Astrocyte of the spinal cord (primary cell): ENCODE measurements at regions not wholly inside any gene's neighbourhood (a gene's known extent, or its start where the extent isn't known, plus 50 kb on each side); places are given as distances from the start of the nearest gene placed in this dataset.

Experiments
- DNase-seq: peaks from one replicate; pipeline ENCODE4 v3.0.0; 2011; ENCODE audit warnings: low read depth, low spot score
- H3K4me3 ChIP-seq: 2 replicates; pipeline ENCODE4 v1.5.1; 2011; ENCODE audit warnings: low read depth, mild to moderate bottlenecking, low read length, moderate library complexity
- in situ Hi-C: cut with HindIII; loops from 2 replicates; pipeline ENCODE4 v1.10.0; 2017; ENCODE audit warnings: low sequenced_read_pairs
- TF ChIP-seq, protein P1 (sequence below): IDR thresholded peaks from 2 replicates; pipeline ENCODE4 v1.5.1; 2012; ENCODE audit warnings: low read depth, mild to moderate bottlenecking, low read length, inconsistent platforms

DNA sequence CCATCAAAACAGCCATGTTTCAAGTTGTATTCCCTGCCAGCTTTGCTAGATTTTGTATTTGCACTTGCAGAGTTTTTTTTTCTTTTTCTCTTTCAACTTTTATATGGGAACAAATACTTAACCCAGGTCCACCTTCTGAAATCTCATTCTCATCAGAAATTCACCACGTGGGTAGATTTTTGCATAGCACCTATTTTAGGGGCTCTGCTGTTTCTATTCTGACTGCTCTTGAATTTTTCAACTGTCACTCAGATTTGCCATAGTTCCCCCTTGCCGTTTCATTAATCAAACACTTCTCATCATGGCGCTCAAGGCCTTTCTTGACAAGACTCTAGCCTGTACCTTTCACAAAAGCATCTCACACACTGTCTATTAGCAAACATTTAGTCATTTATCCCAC, 767.2 kb downstream of the VRK1 start:
- no peak for DNase-seq
- in situ Hi-C loops: no loop called here
- TF ChIP-seq, protein P1, sequence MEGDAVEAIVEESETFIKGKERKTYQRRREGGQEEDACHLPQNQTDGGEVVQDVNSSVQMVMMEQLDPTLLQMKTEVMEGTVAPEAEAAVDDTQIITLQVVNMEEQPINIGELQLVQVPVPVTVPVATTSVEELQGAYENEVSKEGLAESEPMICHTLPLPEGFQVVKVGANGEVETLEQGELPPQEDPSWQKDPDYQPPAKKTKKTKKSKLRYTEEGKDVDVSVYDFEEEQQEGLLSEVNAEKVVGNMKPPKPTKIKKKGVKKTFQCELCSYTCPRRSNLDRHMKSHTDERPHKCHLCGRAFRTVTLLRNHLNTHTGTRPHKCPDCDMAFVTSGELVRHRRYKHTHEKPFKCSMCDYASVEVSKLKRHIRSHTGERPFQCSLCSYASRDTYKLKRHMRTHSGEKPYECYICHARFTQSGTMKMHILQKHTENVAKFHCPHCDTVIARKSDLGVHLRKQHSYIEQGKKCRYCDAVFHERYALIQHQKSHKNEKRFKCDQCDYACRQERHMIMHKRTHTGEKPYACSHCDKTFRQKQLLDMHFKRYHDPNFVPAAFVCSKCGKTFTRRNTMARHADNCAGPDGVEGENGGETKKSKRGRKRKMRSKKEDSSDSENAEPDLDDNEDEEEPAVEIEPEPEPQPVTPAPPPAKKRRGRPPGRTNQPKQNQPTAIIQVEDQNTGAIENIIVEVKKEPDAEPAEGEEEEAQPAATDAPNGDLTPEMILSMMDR: no peak
- H3K4me3 ChIP-seq: no peak overlapping the region

DNA sequence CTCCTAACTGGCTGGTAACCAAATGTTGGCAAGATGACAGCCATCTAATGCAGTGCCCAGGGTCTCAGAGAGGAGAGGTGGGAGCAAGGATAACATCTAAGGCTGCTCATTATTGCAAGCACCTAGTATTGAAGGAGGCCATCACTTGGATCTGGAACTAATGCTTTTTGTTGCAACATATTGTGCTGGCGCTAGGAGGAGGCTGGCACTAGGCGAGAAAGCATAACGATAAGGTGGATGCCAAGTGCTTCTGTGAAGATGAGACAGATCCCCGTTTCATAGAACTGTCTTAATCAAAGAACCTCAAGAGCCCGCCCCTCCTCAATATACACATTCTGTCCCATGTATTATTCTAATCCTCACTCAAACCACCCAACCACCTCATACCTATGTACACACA, 774.0 kb downstream of the VRK1 start:
- in situ Hi-C loops: no loop called here
- no peak overlapping the region for H3K4me3 ChIP-seq
- no peak for DNase-seq
- TF ChIP-seq, protein P1: no peak

DNA sequence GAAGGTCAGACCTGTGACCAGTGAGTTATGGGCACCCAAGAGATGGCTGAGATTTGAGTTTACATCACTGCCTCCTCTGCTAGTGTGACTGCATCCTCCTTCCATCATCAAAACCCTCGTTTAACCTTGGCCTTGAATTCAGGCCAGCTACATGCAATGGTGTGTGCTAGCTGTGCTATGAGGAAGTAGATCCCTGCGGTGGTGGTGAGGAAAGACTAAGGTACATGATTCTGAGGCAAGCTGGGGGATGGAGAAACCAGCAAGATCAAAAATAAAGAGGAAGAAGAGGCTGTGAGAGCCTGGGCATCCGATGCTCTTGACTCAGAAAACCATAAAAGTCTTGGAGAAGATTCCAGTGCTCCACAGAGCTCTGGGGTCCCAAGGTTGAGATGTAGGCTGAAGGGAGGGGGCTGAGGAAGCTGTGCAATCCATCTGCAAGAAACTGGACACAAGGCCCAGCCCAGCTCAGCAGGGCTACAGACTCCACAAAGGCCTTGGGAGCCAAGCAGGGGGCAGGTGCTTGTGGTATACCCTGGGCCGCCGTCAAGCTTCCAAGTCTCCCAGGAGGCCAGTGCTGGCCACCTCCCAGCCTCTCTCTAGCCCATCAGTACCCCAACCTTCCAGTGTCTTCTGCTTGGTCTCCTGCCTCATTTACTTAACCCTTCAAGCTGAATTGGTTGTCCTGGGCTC, 774.8 kb downstream of the VRK1 start:
- DNase-seq: no peak
- TF ChIP-seq, protein P1: no peak
- no peak overlapping the region for H3K4me3 ChIP-seq
- in situ Hi-C loops: no loop called here

DNA sequence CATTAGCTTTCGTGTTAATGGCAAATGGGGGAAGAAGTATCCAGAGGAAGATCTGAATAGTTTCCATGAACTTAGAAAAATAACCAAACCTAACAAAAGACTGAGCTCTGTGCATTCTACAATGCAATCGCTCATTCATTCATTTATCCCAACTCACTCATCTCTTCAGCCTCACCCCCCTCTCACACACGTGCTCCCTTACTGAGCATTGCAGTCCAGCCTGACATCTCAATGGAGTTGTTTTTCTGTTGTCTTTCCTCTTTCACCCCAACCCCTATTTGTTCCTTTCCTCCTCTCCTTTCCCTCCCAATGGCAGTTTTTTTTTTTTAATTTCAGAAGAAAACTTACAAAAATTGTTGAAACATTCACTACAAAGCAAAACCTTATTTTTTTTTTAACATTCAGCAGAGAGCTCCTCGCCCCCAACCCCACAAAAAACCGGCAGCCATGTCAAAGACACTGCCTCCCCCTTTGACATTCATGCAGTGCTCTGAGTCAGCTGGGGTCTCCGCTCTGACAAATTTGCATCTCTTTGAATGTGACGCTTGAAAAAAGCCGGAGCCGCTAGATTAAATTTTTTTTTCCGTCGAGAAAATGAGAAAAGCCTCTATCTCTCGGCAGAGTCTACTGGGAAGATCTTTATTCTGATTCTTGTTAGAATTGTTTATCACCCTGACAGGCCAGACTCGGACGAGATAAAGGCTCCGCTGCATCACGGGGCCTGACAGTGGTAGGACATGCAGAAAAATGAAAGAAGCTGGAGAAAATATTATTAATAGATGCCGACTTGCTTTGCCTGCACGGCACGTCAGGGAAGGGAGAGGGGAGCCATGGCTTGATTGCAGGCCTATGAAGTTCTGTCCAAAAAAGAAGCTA, 775.6 kb downstream of the VRK1 start:
- no peak overlapping the region for H3K4me3 ChIP-seq
- TF ChIP-seq, protein P1: no peak
- in situ Hi-C loops: no loop called here
- no peak for DNase-seq

DNA sequence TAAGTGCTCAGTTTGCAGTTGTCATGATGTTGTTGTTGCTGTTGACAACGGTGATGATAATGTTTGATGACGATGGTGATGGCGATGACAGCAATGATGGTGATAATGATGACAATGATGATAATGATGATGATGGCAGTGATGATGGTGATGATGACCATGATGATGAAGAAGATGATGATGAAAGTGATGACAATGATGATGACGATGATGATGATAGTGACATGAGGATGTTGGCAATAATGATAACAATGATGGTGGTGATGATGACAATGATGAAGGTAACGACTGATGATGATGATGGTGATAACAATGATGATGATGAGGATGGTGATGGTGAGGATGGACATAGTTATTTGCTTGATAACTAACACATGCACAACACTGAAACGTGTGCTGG, 778.5 kb downstream of the VRK1 start:
- DNase-seq: no peak
- in situ Hi-C loops: no loop called here
- TF ChIP-seq, protein P1: no peak
- H3K4me3 ChIP-seq: no peak overlapping the region

DNA sequence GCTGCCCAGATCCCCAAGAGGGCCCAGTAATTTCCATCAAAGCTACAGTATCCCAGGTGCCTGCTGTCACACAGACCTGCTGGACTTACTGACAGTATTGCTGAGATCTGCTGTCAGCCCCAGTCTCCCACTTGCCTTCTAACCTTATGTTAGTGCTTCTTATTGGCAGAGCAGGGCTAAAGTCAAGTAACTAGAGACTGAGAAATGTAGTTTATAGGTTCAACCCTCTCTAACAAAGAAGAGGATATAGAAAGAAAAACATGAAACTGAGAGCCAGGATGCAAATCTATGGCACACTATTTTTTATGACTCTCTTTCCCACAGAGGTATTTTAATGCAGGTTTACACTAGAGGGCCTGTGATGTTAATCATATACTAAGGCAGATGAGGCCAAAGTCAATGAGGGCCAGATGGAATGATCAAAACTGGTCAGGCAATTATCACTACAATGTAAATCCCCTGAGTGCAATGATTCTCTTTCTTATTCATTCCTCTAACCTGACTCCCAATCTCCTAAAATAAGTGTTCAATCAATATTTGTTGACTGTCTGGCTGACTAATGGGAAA, 781.9 kb downstream of the VRK1 start:
- TF ChIP-seq, protein P1: no peak
- in situ Hi-C loops: no loop called here
- no peak for DNase-seq
- H3K4me3 ChIP-seq: no peak overlapping the region
